ENCODE measurements at regions not wholly inside any gene's neighbourhood (a gene's known extent, or its start where the extent isn't known, plus 50 kb on each side); places are given as distances from the start of the nearest gene placed in this dataset.

GRCh38 chrX:25968920-25969319 lies 169.2 kb upstream of the MAGEB18 start:
- no peaks in the 10 kb centered on the region for H3K27me3 ChIP-seq (ENCODE audit: control insufficient read depth in 2 of 2, insufficient read depth in 2 of 2, low read length in 2 of 2)
- no peaks in the 10 kb centered on the region for H3K27me3 Mint-ChIP-seq
- no peaks in the 10 kb centered on the region for H3K36me3 Mint-ChIP-seq
- H3K27ac ChIP-seq (ENCODE audit: low read depth, low read length) = no peak overlapping the region
- no peak overlapping the region for H3K4me3 ChIP-seq (ENCODE audit: low read length)
- ATAC-seq (no peak), DNase-seq (no peak)
- no peaks in the 10 kb centered on the region for H3K4me1 ChIP-seq (ENCODE audit: control insufficient read depth in 2 of 2, insufficient read depth in 2 of 2, low read length in 2 of 2)
- H3K4me3 Mint-ChIP-seq = no peak overlapping the region
- peaks cover 0 to 22% (median 8%) of the 10 kb centered on the region in 11 donors for H3K9me3 Mint-ChIP-seq
- H3K36me3 ChIP-seq (ENCODE audit: control insufficient read depth in 2 of 3, insufficient read depth in 3 of 3, low read length in 3 of 3) = no peaks in the 10 kb centered on the region
- ChIA-PET POLR2A (no interaction called here), CTCF (no interaction called here)
- no peak overlapping the region for H3K27ac Mint-ChIP-seq
- H3K4me1 Mint-ChIP-seq = no peaks in the 10 kb centered on the region
- intact Hi-C loops (cut with micrococcal nuclease) = no loop called here
- H3K9me3 ChIP-seq (ENCODE audit: control insufficient read depth in 2 of 3, low read length in 3 of 3) = no peaks in the 10 kb centered on the region

- H3K36me3 Mint-ChIP-seq = no peaks in the 10 kb centered on the region
- H3K4me3 Mint-ChIP-seq = no peak overlapping the region
- intact Hi-C loops (cut with micrococcal nuclease) = no loop called here
- H3K27me3 ChIP-seq (ENCODE audit: control insufficient read depth in 2 of 2, insufficient read depth in 2 of 2, low read length in 2 of 2) = no peaks in the 10 kb centered on the region
- no peak overlapping the region for H3K27ac ChIP-seq (ENCODE audit: low read depth, low read length)
- no peaks in the 10 kb centered on the region for H3K27me3 Mint-ChIP-seq
- DNase-seq = no peak
- H3K4me1 Mint-ChIP-seq = no peaks in the 10 kb centered on the region
- H3K4me1 ChIP-seq (ENCODE audit: control insufficient read depth in 2 of 2, insufficient read depth in 2 of 2, low read length in 2 of 2) = no peaks in the 10 kb centered on the region
- POLR2A ChIA-PET = no interaction called here
- CTCF ChIA-PET = no interaction called here
- H3K27ac Mint-ChIP-seq = no peak overlapping the region
- no peak overlapping the region for H3K4me3 ChIP-seq (ENCODE audit: low read length)
- peaks cover 0 to 17% (median 7%) of the 10 kb centered on the region in 11 donors for H3K9me3 Mint-ChIP-seq
- ATAC-seq = no peak
- no peaks in the 10 kb centered on the region for H3K9me3 ChIP-seq (ENCODE audit: control insufficient read depth in 2 of 3, low read length in 3 of 3)
- H3K36me3 ChIP-seq (ENCODE audit: control insufficient read depth in 2 of 3, insufficient read depth in 3 of 3, low read length in 3 of 3) = no peaks in the 10 kb centered on the region
These were observed 161.3 kb upstream of the MAGEB18 start for GRCh38 chrX:25976683-25977310.

DNA sequence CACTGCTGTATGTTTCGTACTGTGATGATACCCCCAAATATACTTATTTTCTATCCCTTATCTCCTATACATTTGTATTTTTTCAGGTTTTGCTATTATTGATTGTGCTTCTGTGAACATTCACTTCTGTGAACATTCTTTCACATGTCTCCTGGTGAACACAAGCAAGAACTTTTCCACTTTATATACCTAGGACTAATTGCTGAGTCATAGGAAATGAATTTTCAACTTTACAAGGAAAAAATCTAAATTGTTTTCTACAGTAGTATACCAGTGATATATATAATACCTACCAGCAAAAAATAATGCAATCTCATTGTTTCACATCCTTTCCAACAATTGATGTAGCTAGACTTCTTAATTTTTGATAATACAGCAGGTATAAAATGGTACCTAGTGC lies 139.5 kb upstream of the MAGEB18 start:
- ATAC-seq (no peak), DNase-seq (no peak)
- Mint-ChIP-seq H3K9me3 (peaks cover 0 to 6% (median 0%) of the 10 kb centered on the region in 11 donors), H3K36me3 (no peaks in the 10 kb centered on the region), H3K4me1 (no peaks in the 10 kb centered on the region), H3K27me3 (no peaks in the 10 kb centered on the region), H3K4me3 (no peak overlapping the region), H3K27ac (no peak overlapping the region)
- ChIA-PET POLR2A (no interaction called here), CTCF (no interaction called here)
- Histone ChIP-seq H3K9me3 (ENCODE audit: control insufficient read depth in 2 of 3, low read length in 3 of 3) (no peaks in the 10 kb centered on the region), H3K36me3 (ENCODE audit: control insufficient read depth in 2 of 3, insufficient read depth in 3 of 3, low read length in 3 of 3) (no peaks in the 10 kb centered on the region), H3K27ac (ENCODE audit: low read depth, low read length) (no peak overlapping the region), H3K27me3 (ENCODE audit: control insufficient read depth in 2 of 2, insufficient read depth in 2 of 2, low read length in 2 of 2) (no peaks in the 10 kb centered on the region), H3K4me3 (ENCODE audit: low read length) (no peak overlapping the region), H3K4me1 (ENCODE audit: control insufficient read depth in 2 of 2, insufficient read depth in 2 of 2, low read length in 2 of 2) (no peaks in the 10 kb centered on the region)
- intact Hi-C loops (cut with micrococcal nuclease) = no loop called here

- no peaks in the 10 kb centered on the region for H3K4me1 ChIP-seq (ENCODE audit: control insufficient read depth in 2 of 2, insufficient read depth in 2 of 2, low read length in 2 of 2)
- ChIA-PET CTCF (no interaction called here), POLR2A (no interaction called here)
- ATAC-seq (no peak), DNase-seq (no peak)
- H3K27me3 Mint-ChIP-seq = no peaks in the 10 kb centered on the region
- no peaks in the 10 kb centered on the region for H3K9me3 ChIP-seq (ENCODE audit: control insufficient read depth in 2 of 3, low read length in 3 of 3)
- no peaks in the 10 kb centered on the region for H3K4me1 Mint-ChIP-seq
- H3K27ac ChIP-seq (ENCODE audit: low read depth, low read length) = no peak overlapping the region
- no peaks in the 10 kb centered on the region for H3K36me3 ChIP-seq (ENCODE audit: control insufficient read depth in 2 of 3, insufficient read depth in 3 of 3, low read length in 3 of 3)
- H3K27me3 ChIP-seq (ENCODE audit: control insufficient read depth in 2 of 2, insufficient read depth in 2 of 2, low read length in 2 of 2) = no peaks in the 10 kb centered on the region
- H3K4me3 ChIP-seq (ENCODE audit: low read length) = no peak overlapping the region
- intact Hi-C loops (cut with micrococcal nuclease) = no loop called here
- no peaks in the 10 kb centered on the region for H3K36me3 Mint-ChIP-seq
- H3K9me3 Mint-ChIP-seq = peaks cover 0 to 13% (median 2%) of the 10 kb centered on the region in 11 donors
- H3K4me3 Mint-ChIP-seq = no peak overlapping the region
- no peak overlapping the region for H3K27ac Mint-ChIP-seq
These were observed 130.7 kb upstream of the MAGEB18 start for GRCh38 chrX:26007462-26007861.

GRCh38 chrX:26008042-26008441 lies 130.1 kb upstream of the MAGEB18 start:
- H3K9me3 ChIP-seq (ENCODE audit: control insufficient read depth in 2 of 3, low read length in 3 of 3) = no peaks in the 10 kb centered on the region
- no peak for ATAC-seq
- Mint-ChIP-seq H3K4me1 (no peaks in the 10 kb centered on the region), H3K36me3 (no peaks in the 10 kb centered on the region), H3K27ac (no peak overlapping the region), H3K4me3 (no peak overlapping the region), H3K9me3 (peaks cover 0 to 13% (median 2%) of the 10 kb centered on the region in 11 donors), H3K27me3 (no peaks in the 10 kb centered on the region)
- ChIA-PET POLR2A (no interaction called here), CTCF (no interaction called here)
- no peak overlapping the region for H3K27ac ChIP-seq (ENCODE audit: low read depth, low read length)
- DNase-seq = no peak
- no peaks in the 10 kb centered on the region for H3K4me1 ChIP-seq (ENCODE audit: control insufficient read depth in 2 of 2, insufficient read depth in 2 of 2, low read length in 2 of 2)
- intact Hi-C loops (cut with micrococcal nuclease) = no loop called here
- H3K36me3 ChIP-seq (ENCODE audit: control insufficient read depth in 2 of 3, insufficient read depth in 3 of 3, low read length in 3 of 3) = no peaks in the 10 kb centered on the region
- no peaks in the 10 kb centered on the region for H3K27me3 ChIP-seq (ENCODE audit: control insufficient read depth in 2 of 2, insufficient read depth in 2 of 2, low read length in 2 of 2)
- no peak overlapping the region for H3K4me3 ChIP-seq (ENCODE audit: low read length)

DNA sequence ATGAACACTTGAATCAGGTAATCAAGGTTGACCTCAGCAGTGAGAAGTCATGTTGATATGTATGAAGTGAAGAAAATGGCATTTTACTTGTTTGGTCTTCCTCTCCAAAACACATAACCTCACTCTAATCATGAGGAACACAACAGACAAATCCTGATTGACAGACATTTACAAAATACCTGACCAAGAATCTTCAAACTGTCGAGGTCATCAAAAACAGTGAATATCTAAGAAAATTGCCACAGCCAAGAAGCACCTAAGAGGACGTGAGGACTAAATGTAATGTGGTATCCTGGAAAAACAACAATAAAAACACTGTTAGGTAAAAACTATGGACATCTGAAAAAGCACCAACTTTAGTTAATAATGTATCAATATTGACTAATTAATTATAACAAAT lies 129.5 kb upstream of the MAGEB18 start:
- H3K4me3 Mint-ChIP-seq = no peak overlapping the region
- H3K27me3 Mint-ChIP-seq = no peaks in the 10 kb centered on the region
- POLR2A ChIA-PET = no interaction called here
- Histone ChIP-seq H3K4me3 (ENCODE audit: low read length) (no peak overlapping the region), H3K4me1 (ENCODE audit: control insufficient read depth in 2 of 2, insufficient read depth in 2 of 2, low read length in 2 of 2) (no peaks in the 10 kb centered on the region), H3K9me3 (ENCODE audit: control insufficient read depth in 2 of 3, low read length in 3 of 3) (no peaks in the 10 kb centered on the region), H3K27ac (ENCODE audit: low read depth, low read length) (no peak overlapping the region), H3K27me3 (ENCODE audit: control insufficient read depth in 2 of 2, insufficient read depth in 2 of 2, low read length in 2 of 2) (no peaks in the 10 kb centered on the region), H3K36me3 (ENCODE audit: control insufficient read depth in 2 of 3, insufficient read depth in 3 of 3, low read length in 3 of 3) (no peaks in the 10 kb centered on the region)
- H3K9me3 Mint-ChIP-seq = peaks cover 0 to 13% (median 2%) of the 10 kb centered on the region in 11 donors
- DNase-seq (no peak), ATAC-seq (no peak)
- H3K27ac Mint-ChIP-seq = no peak overlapping the region
- no peaks in the 10 kb centered on the region for H3K4me1 Mint-ChIP-seq
- intact Hi-C loops (cut with micrococcal nuclease) = no loop called here
- no peaks in the 10 kb centered on the region for H3K36me3 Mint-ChIP-seq
- CTCF ChIA-PET = no interaction called here

DNA sequence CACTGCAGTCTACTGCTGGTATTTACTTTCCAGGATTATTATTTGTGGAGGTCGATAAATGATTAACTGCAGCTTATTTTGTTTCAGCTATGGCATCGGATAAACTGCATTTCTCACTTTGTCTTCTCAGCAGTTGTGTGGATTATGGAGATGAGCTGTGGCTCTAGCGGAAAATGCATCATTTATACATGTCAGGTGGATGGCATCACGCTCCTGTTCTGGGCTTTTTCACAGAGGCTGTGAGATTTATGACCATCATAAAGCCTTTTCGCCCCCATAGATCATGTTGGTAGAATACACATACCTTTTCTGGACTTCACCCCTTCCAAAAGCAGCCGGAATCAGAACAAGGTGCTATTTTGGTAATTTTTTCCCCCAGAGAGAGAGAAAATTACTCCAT lies 118.8 kb upstream of the MAGEB18 start:
- no peak overlapping the region for H3K27ac ChIP-seq (ENCODE audit: low read depth, low read length)
- no peak for DNase-seq

More for the DNA sequence above, 118.8 kb upstream of the MAGEB18 start:
- ATAC-seq = no peak
- Mint-ChIP-seq H3K27me3 (no peaks in the 10 kb centered on the region), H3K4me1 (no peaks in the 10 kb centered on the region), H3K36me3 (no peaks in the 10 kb centered on the region), H3K9me3 (peaks cover 0 to 2% (median 0%) of the 10 kb centered on the region in 11 donors), H3K27ac (no peak overlapping the region), H3K4me3 (no peak overlapping the region)
- H3K9me3 ChIP-seq (ENCODE audit: control insufficient read depth in 2 of 3, low read length in 3 of 3) = no peaks in the 10 kb centered on the region
- no peaks in the 10 kb centered on the region for H3K4me1 ChIP-seq (ENCODE audit: control insufficient read depth in 2 of 2, insufficient read depth in 2 of 2, low read length in 2 of 2)
- CTCF ChIA-PET = no interaction called here
- no peaks in the 10 kb centered on the region for H3K27me3 ChIP-seq (ENCODE audit: control insufficient read depth in 2 of 2, insufficient read depth in 2 of 2, low read length in 2 of 2)
- POLR2A ChIA-PET = no interaction called here
- intact Hi-C loops (cut with micrococcal nuclease) = no loop called here
- no peaks in the 10 kb centered on the region for H3K36me3 ChIP-seq (ENCODE audit: control insufficient read depth in 2 of 3, insufficient read depth in 3 of 3, low read length in 3 of 3)
- no peak overlapping the region for H3K4me3 ChIP-seq (ENCODE audit: low read length)

Data from naive thymus-derived CD4-positive, alpha-beta T cell (primary cell).